NCI-H345 treated with DMSO at 0.1 percent for 48 hours (cell line): ENCODE measurements at regions not wholly inside any gene's neighbourhood (a gene's known extent, or its start where the extent isn't known, plus 50 kb on each side); places are given as distances from the start of the nearest gene placed in this dataset.
"Not testable (repeated sequence)": the region's sequence is repeated elsewhere in the genome, so short reads cannot be mapped to it uniquely, and the experiment has no call there.

Experiments
- DNase-seq: peaks from one replicate; lab custom pipeline; 2025; ENCODE audit not compliant: unreplicated experiment; lab: John Stamatoyannopoulos, UW

- DNase-seq, result no peak
These were observed 219.2 kb upstream of the RAI14 start for GRCh38 chr5:34436761-34437501.

GRCh38 chr5:34439601-34440000 is 216.5 kb upstream of the RAI14 start:
- no peak for DNase-seq

GRCh38 chr5:34441767-34442166 is 214.4 kb upstream of the RAI14 start:
- DNase-seq, result not testable (repeated sequence)

- DNase-seq, result no peak
These were observed 208.7 kb upstream of the RAI14 start for GRCh38 chr5:34447424-34447823.

GRCh38 chr5:34449639-34450038 is 206.5 kb upstream of the RAI14 start:
- no peak for DNase-seq

GRCh38 chr5:34450338-34450737 is 205.8 kb upstream of the RAI14 start:
- DNase-seq, result no peak

- no peak for DNase-seq
These were observed 203.8 kb upstream of the RAI14 start for GRCh38 chr5:34452170-34452828.

- no peak for DNase-seq
These were observed 201.0 kb upstream of the RAI14 start for GRCh38 chr5:34455098-34455497.

- no peak for DNase-seq
These were observed 196.2 kb upstream of the RAI14 start for GRCh38 chr5:34459908-34460307.

- DNase-seq, result no peak
These were observed 195.6 kb upstream of the RAI14 start for GRCh38 chr5:34460496-34460895.

GRCh38 chr5:34464829-34465228 is 191.3 kb upstream of the RAI14 start:
- DNase-seq, result no peak

- DNase-seq, result peak; percentile 12
These were observed 190.8 kb upstream of the RAI14 start for GRCh38 chr5:34465301-34465700.

GRCh38 chr5:34466519-34467388 is 189.4 kb upstream of the RAI14 start:
- not testable (repeated sequence) for DNase-seq

GRCh38 chr5:34467436-34467835 is 188.7 kb upstream of the RAI14 start:
- DNase-seq, result no peak

GRCh38 chr5:34467984-34468383 is 188.1 kb upstream of the RAI14 start:
- not testable (repeated sequence) for DNase-seq

GRCh38 chr5:34469971-34470370 is 186.2 kb upstream of the RAI14 start:
- no peak for DNase-seq

- peak; percentile 50 for DNase-seq
These were observed 181.5 kb upstream of the RAI14 start for GRCh38 chr5:34474573-34475021.

- no peak for DNase-seq
These were observed 180.7 kb upstream of the RAI14 start for GRCh38 chr5:34475249-34475966.

GRCh38 chr5:34476941-34477565 is 179.1 kb upstream of the RAI14 start:
- no peak for DNase-seq

- DNase-seq, result no peak
These were observed 175.2 kb upstream of the RAI14 start for GRCh38 chr5:34480810-34481528.
